Transverse colon (tissue), 4 donors: ENCODE measurements at regions not wholly inside any gene's neighbourhood (a gene's known extent, or its start where the extent isn't known, plus 50 kb on each side); places are given as distances from the start of the nearest gene placed in this dataset.

Experiments
- DNase-seq: peaks from one replicate; pipeline ENCODE4 v3.0.0-alpha.2; 2019
- H3K27ac ChIP-seq, 4 donors: fragments of 200-600 bp; sonication (generic); 2 replicates each; pipeline ENCODE4 v1.5.1; 2016 to 2018; ENCODE audit warnings: inconsistent platforms in 4 of 4
- H3K27me3 ChIP-seq: fragments of 200-600 bp; sonication (generic); 2 replicates; pipeline ENCODE4 v1.5.1; 2017; ENCODE audit warnings: inconsistent platforms
- H3K36me3 ChIP-seq, 4 donors: fragments of 200-600 bp; sonication (generic); 2 replicates each; pipeline ENCODE4 v1.5.1; 2017 to 2019; ENCODE audit warnings: inconsistent platforms in 4 of 4
- H3K4me1 ChIP-seq, 4 donors: fragments of 200-600 bp; sonication (generic); 2 replicates each; pipeline ENCODE4 v1.5.1; 2017 to 2020; ENCODE audit warnings: inconsistent platforms in 4 of 4
- H3K4me3 ChIP-seq, 4 donors: fragments of 200-600 bp; sonication (generic); 1 replicate in 1 of 4; 2 replicates in 3 of 4; pipeline versions ENCODE4 v1.5.1 to v1.6.1; 2017 to 2019; ENCODE audit warnings: inconsistent platforms in 4 of 4
- H3K9me3 ChIP-seq, 2 donors: fragments of 200-600 bp; sonication (generic); 2 replicates each; pipeline ENCODE4 v1.5.1; 2017 to 2019; ENCODE audit warnings: inconsistent platforms in 2 of 2
- EP300 ChIP-seq: sonication (generic); formaldehyde crosslinking; IDR thresholded peaks from one replicate; pipeline ENCODE4 v1.6.1; 2017; ENCODE audit warnings: antibody characterized with exemption, low read depth
- POLR2A ChIP-seq: fragments of 450-650 bp; IDR thresholded peaks from one replicate; pipeline ENCODE4 v1.6.1; 2016; ENCODE audit warnings: antibody characterized with exemption, mild to moderate bottlenecking, moderate library complexity
- POLR2AphosphoS5 ChIP-seq, 3 donors: sonication (generic); formaldehyde crosslinking; IDR thresholded peaks; one replicate each; pipeline ENCODE4 v1.6.1; 2016; ENCODE audit warnings: antibody characterized with exemption in 3 of 3
- WGBS, 2 donors: methylation state at CpG; one replicate each; pipeline ENCODE4 v1.1.5; 2018; ENCODE audit warnings: low coverage in 1 of 2; 5-methylcytosine and 5-hydroxymethylcytosine counted together
- in situ Hi-C, 4 donors: fragments of 200-750 bp; cut with MboI; loops; one replicate each; pipeline versions ENCODE4 v1.15.0 to v1.15.1; 2017; ENCODE audit warnings: low sequenced_read_pairs in 3 of 4, low pct_ligation_motif_present in 1 of 4, low pct_unique_long_range_greater_than_20kb in 1 of 4
- intact Hi-C: fragments of 100-400 bp; cut with DNase I; formaldehyde crosslinking; loops from one replicate; pipeline ENCODE4 v1.15.1; 2023; ENCODE audit warnings: low total_unique reads
- TF ChIP-seq, protein P1 (sequence below), 5 experiments: fragments of 200-600 bp in 3 of 5; fragments of 450-650 bp in 2 of 5; sonication (generic) in 3 of 5; IDR thresholded peaks; 1 replicate in 2 of 5; 2 replicates in 3 of 5; pipeline ENCODE4 v1.5.1; 2016 to 2017; ENCODE audit warnings: antibody characterized with exemption in 5 of 5, inconsistent platforms in 3 of 5, mild to moderate bottlenecking in 2 of 5, moderate library complexity in 1 of 5

DNA sequence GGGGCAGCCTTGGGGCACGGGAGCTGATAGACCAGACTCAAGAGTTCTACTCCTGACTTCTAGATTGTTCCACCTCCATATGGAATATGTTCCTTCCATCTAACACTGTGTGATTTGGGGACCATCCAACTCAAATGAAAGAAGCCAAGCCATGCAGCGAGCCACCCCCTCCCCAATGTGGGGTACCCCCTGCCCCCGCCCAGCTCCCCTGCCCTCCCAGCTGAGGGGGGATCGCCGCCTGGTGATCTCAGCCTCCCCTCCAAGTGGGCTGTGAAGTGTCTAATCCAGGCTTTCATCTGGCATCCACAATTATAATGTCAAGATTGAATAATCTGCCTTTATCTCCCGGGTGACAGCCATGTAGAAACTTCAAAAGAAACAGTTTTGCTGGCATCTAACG is 246.1 kb downstream of the RPS24 start:
- in situ Hi-C loops (no loop called here), intact Hi-C loops (loop anchor here (10.0 kb wide), 1 partner anchor 1595 kb away; no protein-coding TSS in a partner anchor)
- Histone ChIP-seq H3K27me3 (no peaks in the 10 kb centered on the region), H3K4me3 (no peak overlapping the region), H3K27ac (no peak overlapping the region), H3K4me1 (no peaks in the 10 kb centered on the region), H3K9me3 (no peaks in the 10 kb centered on the region), H3K36me3 (no peaks in the 10 kb centered on the region)
- TF ChIP-seq POLR2A (no peak), EP300 (no peak)
- DNase-seq = no peak
- 82 to 85% methylated on average over 7 of the region's 7 CpGs for WGBS, 2 donors

DNA sequence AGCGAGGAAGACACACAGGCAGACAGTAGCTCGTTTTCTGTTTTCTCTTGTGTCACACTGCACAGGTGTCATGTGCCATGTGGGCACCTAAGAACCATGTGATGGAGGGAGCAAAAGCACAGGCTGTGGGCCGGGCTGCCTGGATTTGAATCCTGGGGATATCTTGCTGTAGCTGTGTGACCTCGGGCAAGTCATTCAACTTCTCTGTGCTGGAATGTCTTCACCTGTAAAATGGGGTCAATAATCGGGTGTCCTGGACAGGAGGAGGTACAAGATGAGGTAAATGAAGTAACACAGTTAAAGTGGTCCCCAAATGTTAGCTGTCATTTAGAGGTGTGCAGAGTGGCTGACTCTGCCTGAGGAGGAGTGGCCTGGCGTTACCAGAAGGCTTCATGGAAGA is 246.9 kb downstream of the RPS24 start:
- in situ Hi-C loops (no loop called here), intact Hi-C loops (no loop called here)
- no peaks in the 10 kb centered on the region for H3K36me3 ChIP-seq
- no peak for TF ChIP-seq EP300
- no peak for TF ChIP-seq POLR2AphosphoS5 (IDR thresholded peaks at IDR 0.05)
- TF ChIP-seq, protein P1, sequence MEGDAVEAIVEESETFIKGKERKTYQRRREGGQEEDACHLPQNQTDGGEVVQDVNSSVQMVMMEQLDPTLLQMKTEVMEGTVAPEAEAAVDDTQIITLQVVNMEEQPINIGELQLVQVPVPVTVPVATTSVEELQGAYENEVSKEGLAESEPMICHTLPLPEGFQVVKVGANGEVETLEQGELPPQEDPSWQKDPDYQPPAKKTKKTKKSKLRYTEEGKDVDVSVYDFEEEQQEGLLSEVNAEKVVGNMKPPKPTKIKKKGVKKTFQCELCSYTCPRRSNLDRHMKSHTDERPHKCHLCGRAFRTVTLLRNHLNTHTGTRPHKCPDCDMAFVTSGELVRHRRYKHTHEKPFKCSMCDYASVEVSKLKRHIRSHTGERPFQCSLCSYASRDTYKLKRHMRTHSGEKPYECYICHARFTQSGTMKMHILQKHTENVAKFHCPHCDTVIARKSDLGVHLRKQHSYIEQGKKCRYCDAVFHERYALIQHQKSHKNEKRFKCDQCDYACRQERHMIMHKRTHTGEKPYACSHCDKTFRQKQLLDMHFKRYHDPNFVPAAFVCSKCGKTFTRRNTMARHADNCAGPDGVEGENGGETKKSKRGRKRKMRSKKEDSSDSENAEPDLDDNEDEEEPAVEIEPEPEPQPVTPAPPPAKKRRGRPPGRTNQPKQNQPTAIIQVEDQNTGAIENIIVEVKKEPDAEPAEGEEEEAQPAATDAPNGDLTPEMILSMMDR (IDR thresholded peaks at IDR 0.05) = no peak
- 69 to 86% methylated on average over 3 to 5 of the region's 6 CpGs for WGBS, 2 donors
- H3K4me1 ChIP-seq = no peaks in the 10 kb centered on the region
- DNase-seq = no peak
- H3K4me3 ChIP-seq = no peak overlapping the region
- H3K9me3 ChIP-seq = no peaks in the 10 kb centered on the region
- H3K27ac ChIP-seq = no peak overlapping the region
- H3K27me3 ChIP-seq = no peaks in the 10 kb centered on the region

DNA sequence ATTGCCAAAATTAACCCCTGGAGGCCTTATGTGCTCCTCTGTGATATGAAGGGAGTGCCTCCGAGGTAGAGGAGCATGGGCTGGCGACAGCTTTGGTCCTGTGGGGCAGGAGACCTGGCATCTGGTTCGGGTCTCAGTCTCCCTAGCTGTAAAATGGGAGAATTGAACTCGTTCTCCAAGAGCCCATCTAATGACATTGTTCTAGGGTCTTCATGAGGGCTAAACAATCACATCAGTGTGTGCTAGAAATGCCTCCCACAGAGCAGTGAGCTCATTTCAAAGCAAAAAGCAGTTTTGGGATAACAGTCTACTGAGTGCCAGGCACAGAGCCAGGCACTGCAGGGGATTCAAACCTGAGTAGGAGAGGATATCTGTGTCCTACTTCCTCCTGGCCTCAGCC is 248.0 kb downstream of the RPS24 start:
- in situ Hi-C loops = no loop called here
- no peaks in the 10 kb centered on the region for H3K27me3 ChIP-seq
- no peaks in the 10 kb centered on the region for H3K9me3 ChIP-seq
- no peaks in the 10 kb centered on the region for H3K4me1 ChIP-seq
- no peak for TF ChIP-seq POLR2AphosphoS5 (IDR thresholded peaks at IDR 0.05)
- no peak for TF ChIP-seq EP300
- TF ChIP-seq POLR2A = no peak
- WGBS, 2 donors = 78% methylated on average over 4 of the region's 4 CpGs; no CpG with 5 or more reads in 1 of the 2 donors
- H3K36me3 ChIP-seq = no peaks in the 10 kb centered on the region
- no peak overlapping the region for H3K27ac ChIP-seq
- H3K4me3 ChIP-seq = no peak overlapping the region
- intact Hi-C loops = no loop called here
- no peak for DNase-seq

DNA sequence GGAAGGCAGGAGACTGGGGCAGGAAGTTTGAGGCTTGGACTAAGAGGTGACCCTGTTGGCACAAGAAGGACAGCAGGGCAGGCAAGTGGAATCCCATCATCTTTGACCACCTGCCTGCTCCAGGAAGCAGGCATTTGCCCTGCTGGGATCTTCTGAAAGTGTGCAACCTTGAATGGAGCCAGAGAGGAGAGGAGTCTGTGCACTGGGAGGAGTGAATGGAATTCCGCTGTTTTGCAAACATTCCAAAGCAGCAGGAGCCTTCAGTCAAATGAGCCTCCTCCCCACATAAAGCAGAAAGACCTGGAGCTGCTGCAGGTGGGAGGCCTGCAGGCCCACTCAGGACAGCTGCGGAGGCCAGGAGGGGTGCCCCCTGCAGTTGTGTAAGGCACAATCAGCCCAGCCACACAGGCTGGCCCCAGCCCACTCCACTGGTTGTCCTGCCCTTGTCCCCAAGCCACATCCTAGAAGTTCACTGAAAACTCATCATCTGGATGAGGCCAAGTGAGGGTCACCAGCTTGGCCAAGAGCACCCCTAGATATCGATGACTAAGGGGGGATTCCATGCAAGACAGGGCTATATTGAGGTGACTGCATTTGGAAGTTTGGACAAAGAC is 249.5 kb downstream of the RPS24 start:
- DNase-seq = no peak
- Histone ChIP-seq H3K9me3 (no peaks in the 10 kb centered on the region), H3K36me3 (no peaks in the 10 kb centered on the region), H3K4me1 (no peaks in the 10 kb centered on the region), H3K4me3 (no peak overlapping the region), H3K27ac (no peak overlapping the region), H3K27me3 (no peaks in the 10 kb centered on the region)
- 80% methylated on average over 3 of the region's 3 CpGs; no CpG with 5 or more reads in 1 of the 2 donors for WGBS, 2 donors
- TF ChIP-seq, protein P1 (IDR thresholded peaks at IDR 0.05) = no peak
- TF ChIP-seq EP300 (no peak), POLR2A (no peak), POLR2AphosphoS5 (IDR thresholded peaks at IDR 0.05) (no peak)
- in situ Hi-C loops = no loop called here
- intact Hi-C loops = no loop called here

DNA sequence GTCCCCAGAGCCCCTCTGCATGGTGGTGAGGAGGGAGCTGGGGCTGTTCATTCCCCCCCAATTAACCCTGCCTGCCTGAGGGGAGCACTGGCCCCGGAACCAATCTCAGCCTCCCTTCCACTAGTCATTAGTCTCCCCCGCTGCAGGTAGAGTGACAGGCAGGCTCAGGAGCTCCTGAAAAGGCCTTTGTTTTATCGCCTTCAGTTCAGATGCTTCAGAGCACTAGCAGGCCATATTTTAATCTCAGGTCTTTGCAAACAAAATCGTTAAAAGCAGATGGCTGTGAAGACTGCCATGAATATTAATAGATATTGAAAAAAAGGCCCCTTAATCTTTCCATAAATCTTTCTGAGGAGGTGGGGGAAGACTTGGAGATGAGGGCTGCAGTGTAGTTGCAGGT is 250.7 kb downstream of the RPS24 start:
- no peak for DNase-seq
- 63 to 75% methylated on average over 2 to 4 of the region's 4 CpGs for WGBS, 2 donors
- no peaks in the 10 kb centered on the region for H3K36me3 ChIP-seq
- TF ChIP-seq POLR2AphosphoS5 (IDR thresholded peaks at IDR 0.05) (no peak), EP300 (no peak), POLR2A (no peak)
- TF ChIP-seq, protein P1 (IDR thresholded peaks at IDR 0.05) = no peak
- H3K27me3 ChIP-seq = no peaks in the 10 kb centered on the region
- intact Hi-C loops = no loop called here
- H3K9me3 ChIP-seq = no peaks in the 10 kb centered on the region
- H3K4me1 ChIP-seq = no peaks in the 10 kb centered on the region
- no peak overlapping the region for H3K4me3 ChIP-seq
- in situ Hi-C loops = no loop called here
- no peak overlapping the region for H3K27ac ChIP-seq
